HG02798 (cell line): ENCODE measurements at regions not wholly inside any gene's neighbourhood (a gene's known extent, or its start where the extent isn't known, plus 50 kb on each side); places are given as distances from the start of the nearest gene placed in this dataset.
A peak's percentile ranks its signal among the peaks of the same experiment; 100 is the strongest.

Experiments used
- ATAC-seq: cut with Tn5 transposase; IDR thresholded peaks from one replicate; pipeline ENCODE4 v1.9.1; 2021; ENCODE audit warnings: mild to moderate bottlenecking; ENCODE audit not compliant: unreplicated experiment, poor library complexity

DNA sequence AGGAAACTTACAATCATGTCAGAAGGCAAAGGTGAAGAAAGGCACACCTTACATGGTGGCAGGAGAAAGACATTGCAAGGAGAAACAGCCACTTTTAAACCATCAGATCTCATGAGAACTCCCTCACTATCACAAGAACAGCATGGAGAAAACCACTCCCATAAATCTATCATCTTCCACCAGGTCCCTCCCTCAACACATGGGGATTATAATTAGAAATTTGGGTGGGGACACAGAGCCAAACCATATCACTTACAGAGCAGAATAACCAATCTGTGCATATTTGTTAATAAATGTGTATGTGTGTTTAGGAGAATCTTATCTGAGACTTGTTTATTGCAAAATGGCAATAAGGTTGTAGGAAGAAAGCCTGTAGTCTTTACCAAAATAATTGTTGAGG is 205.2 kb upstream of the ANO3 start:
- ATAC-seq: no peak

GRCh38 chr11:26127336-26127735 is 204.6 kb upstream of the ANO3 start:
- ATAC-seq: no peak

DNA sequence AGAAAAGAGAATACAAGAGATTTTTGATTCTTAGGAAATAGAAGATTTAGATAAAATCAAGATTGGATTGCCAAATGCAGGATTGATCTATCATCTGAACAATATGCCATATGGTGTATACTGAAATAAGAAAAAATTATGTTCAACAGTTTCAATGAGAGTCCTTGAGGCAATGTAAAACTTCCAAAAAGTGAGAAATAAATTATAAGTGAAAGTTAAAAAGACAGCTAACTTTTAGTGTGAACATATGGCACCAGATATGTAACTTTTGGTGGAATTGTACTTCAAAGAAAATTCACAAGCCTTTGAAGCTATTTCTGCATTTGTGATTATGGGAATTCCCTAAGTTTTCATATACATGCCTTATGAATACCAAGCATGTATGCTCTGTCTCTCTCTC is 200.5 kb upstream of the ANO3 start:
- no peak for ATAC-seq

DNA sequence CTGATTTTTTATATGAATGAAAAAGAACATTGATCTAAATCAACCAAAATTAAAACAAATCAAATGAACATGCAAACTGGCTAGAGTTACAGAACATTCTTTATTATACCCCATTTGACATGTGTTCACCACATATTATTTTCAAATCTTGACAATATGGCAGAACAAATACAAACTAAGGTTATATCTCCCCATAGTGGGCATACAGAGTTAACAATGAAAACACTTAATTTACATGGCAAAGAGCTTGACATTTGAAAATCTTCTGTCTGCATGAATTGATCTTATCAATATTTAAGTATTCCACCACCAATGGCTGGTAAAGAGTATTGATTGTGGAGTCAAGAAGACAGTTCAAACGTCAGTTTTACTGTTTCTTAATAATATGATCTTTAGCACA is 197.9 kb upstream of the ANO3 start:
- peak; percentile 32 for ATAC-seq

DNA sequence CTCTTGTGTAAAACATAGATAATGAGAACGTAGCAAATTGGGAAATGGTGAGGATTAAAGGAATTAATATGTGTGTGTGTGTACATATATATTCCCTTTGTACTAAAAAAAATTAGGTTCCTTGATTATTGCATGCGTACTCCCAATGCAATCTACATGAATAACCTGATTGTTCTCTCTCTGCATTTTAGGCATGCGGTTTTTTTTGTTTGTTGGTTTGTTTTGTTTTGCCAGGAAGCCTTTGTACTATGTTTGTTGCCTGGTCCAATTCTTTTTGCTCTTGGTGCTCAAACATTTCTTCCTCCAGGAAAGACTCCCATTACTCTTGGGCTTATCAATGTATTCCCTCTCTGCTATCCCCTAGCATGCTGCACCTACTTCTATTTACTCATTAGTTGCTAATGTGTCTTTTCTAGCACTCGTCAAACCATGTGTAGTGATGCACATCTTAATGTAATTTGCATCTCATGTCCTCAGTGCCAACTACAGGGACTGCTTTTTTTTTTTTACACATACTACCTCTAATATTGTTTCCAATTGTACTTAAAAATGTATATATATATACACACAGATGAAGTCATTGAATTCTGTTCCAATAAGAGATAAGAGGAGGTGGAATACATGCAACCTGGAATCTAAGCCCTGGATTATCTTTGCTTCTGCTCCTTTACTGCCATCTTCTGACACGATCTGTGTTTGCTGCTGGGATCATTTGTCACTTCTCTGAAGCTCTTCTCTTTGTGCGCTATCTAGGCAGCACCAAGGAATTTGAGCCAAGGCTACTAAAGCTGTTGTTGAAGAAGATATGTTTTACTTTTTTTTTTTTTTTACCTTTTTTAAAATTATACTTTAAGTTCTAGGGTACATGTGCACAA is 197.2 kb upstream of the ANO3 start:
- peak; percentile 71 for ATAC-seq

- ATAC-seq: no peak
Measured at GRCh38 chr11:26137651-26138050, 194.3 kb upstream of the ANO3 start.

GRCh38 chr11:26142891-26143290 is 189.0 kb upstream of the ANO3 start:
- ATAC-seq: no peak

GRCh38 chr11:26143566-26144290 is 188.2 kb upstream of the ANO3 start:
- ATAC-seq: no peak

- ATAC-seq: no peak
Measured at GRCh38 chr11:26144291-26144690, 187.6 kb upstream of the ANO3 start.

DNA sequence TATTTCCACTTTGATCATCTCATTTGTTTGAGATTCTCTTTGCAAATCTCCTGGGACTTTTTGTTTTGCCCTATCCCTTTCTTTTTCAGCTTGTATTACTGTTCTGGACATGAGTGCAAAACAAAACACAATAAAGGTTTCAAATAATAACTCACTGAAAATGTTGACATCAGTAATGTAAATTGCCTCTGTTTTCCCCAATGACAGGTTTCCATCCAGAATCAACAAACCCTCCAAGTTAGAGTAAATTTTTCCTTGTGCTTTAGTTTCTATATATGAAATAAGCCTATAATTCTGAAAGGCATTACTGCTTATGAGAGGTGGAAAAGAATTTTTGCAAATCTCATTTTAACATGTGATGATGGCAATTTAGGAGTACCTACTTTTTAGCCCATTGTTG is 187.0 kb upstream of the ANO3 start:
- no peak for ATAC-seq

DNA sequence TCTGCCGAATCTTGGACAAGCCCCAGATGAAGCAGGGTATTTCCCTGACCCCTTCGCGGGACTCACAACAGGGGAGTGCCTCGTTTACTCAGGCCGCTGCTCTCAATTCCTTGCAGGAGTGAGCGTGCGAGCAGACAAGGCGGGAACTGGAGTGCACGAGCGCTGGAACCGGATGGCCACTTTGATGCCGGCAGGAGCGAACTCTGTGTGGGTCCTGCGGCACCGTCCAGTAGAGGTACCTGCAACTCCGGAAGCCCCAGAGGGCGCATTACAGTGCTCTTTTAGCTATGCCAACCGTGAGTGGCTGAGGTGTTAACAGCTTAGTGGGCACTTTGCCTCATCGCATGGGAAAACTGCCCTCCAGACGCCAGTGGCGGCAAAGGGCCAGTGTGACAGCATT is 182.3 kb upstream of the ANO3 start:
- ATAC-seq: no peak

DNA sequence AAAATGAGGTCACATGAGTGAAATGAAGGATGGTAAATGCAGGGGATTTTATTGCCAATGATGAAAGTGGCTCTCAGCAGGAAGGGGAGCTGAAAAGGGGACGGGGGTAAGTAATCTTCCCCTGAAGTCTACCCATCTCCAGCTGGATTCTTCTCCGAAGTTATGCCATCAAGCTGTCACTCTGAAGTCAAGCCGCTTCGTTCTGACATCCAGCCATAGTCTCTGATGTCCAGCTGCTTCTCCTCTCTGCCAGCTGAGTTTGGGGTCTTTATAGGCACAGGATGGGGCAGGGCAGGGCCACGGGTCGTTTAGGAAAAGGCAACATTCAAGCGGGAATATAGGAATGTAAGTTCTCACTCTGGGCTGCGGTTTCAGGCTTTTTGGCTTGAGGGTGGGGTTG is 181.9 kb upstream of the ANO3 start:
- no peak for ATAC-seq

GRCh38 chr11:26158251-26158650 is 173.7 kb upstream of the ANO3 start:
- ATAC-seq: no peak

DNA sequence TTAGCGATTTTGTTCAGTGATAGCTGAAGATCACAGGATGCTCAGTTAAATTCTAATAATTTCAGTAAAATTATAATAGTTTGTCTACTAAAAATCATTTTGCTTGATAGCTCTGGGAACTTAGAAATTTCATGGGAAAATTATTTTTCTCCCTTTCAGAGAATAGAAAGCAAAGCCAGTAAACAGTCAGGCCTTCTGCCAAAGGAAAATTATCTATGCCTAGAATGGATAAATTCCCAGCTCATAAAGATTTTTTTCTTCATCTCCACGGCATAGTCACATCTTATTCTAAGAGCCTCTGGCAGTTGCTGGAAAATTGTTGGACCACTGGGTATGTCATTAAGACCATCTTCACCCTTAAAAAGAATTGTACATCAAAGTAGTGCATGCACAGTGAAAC is 169.6 kb upstream of the ANO3 start:
- ATAC-seq: no peak

- no peak for ATAC-seq
Measured at GRCh38 chr11:26186389-26186788, 145.5 kb upstream of the ANO3 start.

GRCh38 chr11:26187639-26188038 is 144.3 kb upstream of the ANO3 start:
- no peak for ATAC-seq

- no peak for ATAC-seq
Measured at GRCh38 chr11:26188554-26188953, 143.4 kb upstream of the ANO3 start.

- no peak for ATAC-seq
Measured at GRCh38 chr11:26191193-26191592, 140.7 kb upstream of the ANO3 start.

- no peak for ATAC-seq
Measured at GRCh38 chr11:26193694-26194365, 138.1 kb upstream of the ANO3 start.

GRCh38 chr11:26194881-26195280 is 137.0 kb upstream of the ANO3 start:
- no peak for ATAC-seq

DNA sequence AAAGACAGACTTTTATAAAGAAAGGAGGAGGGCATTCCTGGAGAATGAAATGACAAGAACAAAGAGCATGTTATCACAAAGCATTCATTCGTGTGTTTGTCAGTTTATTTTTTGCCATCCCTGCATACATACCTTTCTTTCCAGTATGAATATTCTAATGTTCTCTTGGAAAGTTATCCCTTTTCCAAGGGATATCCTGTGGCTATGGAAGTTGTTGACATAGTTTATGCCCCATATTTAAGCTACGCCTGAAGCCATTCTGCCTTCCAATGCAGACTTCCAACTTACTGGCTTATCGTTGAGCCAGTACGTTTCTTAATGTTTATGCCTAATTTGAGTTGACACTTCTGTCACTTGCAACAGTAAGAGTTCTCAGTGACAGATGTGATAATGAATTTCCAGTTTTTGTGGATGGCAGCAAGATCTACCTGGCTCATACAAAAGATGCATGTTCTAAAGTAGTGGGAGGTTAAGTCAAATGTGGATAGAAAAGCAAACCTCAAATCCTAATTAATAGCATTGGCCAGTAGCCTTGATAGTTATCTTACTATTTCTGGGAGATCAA is 133.3 kb upstream of the ANO3 start:
- ATAC-seq: no peak
